SH-SY5Y (cell line): ENCODE measurements at regions not wholly inside any gene's neighbourhood (a gene's known extent, or its start where the extent isn't known, plus 50 kb on each side); places are given as distances from the start of the nearest gene placed in this dataset.

ENCODE experiments used
- GATA2 ChIP-seq: IDR thresholded peaks from 2 replicates; pipeline ENCODE4 v1.6.1; 2011; ENCODE audit warnings: mild to moderate bottlenecking, low read depth, low read length
- GATA3 ChIP-seq: IDR thresholded peaks from 2 replicates; pipeline ENCODE4 v1.6.1; 2011; ENCODE audit warnings: low read depth, mild to moderate bottlenecking, low read length, moderate library complexity

DNA sequence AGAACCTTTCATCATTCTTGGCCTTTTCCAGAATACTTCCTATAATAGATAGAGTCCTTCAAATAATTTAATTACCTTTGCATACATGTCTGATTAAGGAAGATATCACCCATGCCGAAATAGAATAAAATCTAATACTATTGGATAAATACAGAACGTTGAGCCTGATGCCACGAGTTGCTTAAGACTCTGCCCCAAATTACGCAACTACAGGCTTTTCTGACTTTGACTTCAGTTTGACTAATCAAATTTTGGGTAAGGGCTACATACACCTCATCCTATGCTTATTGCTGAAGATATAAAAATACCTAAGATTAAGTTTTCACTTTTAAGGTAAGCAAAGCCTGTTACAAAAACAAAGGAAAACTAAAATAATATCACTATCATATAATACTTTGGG lies 1065.1 kb upstream of the NRXN1 start:
- no peak for TF ChIP-seq GATA2
- TF ChIP-seq GATA3 = no peak
